Bronchial epithelial cell (primary cell): ENCODE measurements at regions not wholly inside any gene's neighbourhood (a gene's known extent, or its start where the extent isn't known, plus 50 kb on each side); places are given as distances from the start of the nearest gene placed in this dataset.

Source experiments
- DNase-seq: peaks from one replicate; pipeline ENCODE4 v3.0.0-alpha.2; 2010; ENCODE audit warnings: low read depth
- FAIRE-seq: peaks from 2 replicates; lab custom pipeline; 2011; peaks lifted over from hg19 to GRCh38; lab: Jason Lieb, UNC
- H3K27me3 ChIP-seq: 2 replicates; pipeline ENCODE4 v1.5.1; 2011; ENCODE audit warnings: low read length; ENCODE audit not compliant: control insufficient read depth, insufficient read depth
- H3K36me3 ChIP-seq: 2 replicates; pipeline ENCODE4 v1.5.1; 2011; ENCODE audit warnings: low read length; ENCODE audit not compliant: control insufficient read depth, insufficient read depth
- H3K4me3 ChIP-seq: 2 replicates; pipeline ENCODE4 v1.5.1; 2011; ENCODE audit warnings: mild to moderate bottlenecking, low read depth, low read length, control low read depth
- TF ChIP-seq, protein P1 (sequence below): IDR thresholded peaks from 2 replicates; pipeline ENCODE4 v1.5.1; 2011; ENCODE audit warnings: mild to moderate bottlenecking, moderate library complexity, low read length, control low read depth, inconsistent platforms; ENCODE audit not compliant: insufficient read depth, severe bottlenecking

DNA sequence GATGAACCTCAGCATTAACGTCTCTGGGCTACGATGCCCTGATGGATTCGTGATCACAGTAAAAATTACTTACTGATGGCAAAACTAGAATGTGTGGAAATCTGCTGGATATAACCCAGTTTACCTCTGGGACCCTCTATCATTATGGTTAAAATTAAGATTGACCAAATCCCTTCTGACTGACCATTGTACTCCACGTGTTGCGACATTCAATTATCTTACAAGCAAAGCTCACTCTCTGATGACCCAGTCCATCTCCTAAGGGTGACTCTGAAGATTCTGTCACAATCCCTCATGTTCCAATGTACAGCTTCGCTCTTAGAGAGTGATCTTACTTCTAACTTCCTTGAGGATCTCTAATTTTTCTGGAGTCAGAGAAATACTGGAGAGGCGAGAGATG lies 288.5 kb upstream of the RUNX1 start:
- TF ChIP-seq, protein P1, sequence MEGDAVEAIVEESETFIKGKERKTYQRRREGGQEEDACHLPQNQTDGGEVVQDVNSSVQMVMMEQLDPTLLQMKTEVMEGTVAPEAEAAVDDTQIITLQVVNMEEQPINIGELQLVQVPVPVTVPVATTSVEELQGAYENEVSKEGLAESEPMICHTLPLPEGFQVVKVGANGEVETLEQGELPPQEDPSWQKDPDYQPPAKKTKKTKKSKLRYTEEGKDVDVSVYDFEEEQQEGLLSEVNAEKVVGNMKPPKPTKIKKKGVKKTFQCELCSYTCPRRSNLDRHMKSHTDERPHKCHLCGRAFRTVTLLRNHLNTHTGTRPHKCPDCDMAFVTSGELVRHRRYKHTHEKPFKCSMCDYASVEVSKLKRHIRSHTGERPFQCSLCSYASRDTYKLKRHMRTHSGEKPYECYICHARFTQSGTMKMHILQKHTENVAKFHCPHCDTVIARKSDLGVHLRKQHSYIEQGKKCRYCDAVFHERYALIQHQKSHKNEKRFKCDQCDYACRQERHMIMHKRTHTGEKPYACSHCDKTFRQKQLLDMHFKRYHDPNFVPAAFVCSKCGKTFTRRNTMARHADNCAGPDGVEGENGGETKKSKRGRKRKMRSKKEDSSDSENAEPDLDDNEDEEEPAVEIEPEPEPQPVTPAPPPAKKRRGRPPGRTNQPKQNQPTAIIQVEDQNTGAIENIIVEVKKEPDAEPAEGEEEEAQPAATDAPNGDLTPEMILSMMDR: no peak
- DNase-seq (no peak), FAIRE-seq (no peak)
- Histone ChIP-seq H3K4me3 (no peak overlapping the region), H3K36me3 (no peaks in the 10 kb centered on the region), H3K27me3 (no peaks in the 10 kb centered on the region)

DNA sequence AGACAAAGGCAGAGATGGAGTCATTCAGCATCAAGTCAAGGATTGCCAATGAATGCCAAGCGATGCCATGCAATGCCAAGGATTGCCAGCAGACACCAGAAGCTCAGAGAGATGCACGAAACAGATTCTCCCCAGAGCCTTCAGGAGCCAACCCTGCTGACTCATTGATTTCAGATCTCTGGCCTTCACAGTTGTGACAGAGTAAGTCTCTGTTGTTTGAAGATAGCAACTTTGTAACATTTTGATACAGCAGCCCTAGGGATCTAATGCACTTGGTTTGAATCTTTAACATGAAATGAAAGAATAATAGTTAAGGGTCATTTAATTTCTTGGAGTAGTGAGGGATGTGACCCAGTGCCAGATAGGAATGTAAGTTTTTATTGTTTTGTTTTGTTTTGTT lies 287.4 kb upstream of the RUNX1 start:
- FAIRE-seq: no peak
- TF ChIP-seq, protein P1: no peak
- Histone ChIP-seq H3K27me3 (no peaks in the 10 kb centered on the region), H3K36me3 (no peaks in the 10 kb centered on the region), H3K4me3 (no peak overlapping the region)
- no peak for DNase-seq

DNA sequence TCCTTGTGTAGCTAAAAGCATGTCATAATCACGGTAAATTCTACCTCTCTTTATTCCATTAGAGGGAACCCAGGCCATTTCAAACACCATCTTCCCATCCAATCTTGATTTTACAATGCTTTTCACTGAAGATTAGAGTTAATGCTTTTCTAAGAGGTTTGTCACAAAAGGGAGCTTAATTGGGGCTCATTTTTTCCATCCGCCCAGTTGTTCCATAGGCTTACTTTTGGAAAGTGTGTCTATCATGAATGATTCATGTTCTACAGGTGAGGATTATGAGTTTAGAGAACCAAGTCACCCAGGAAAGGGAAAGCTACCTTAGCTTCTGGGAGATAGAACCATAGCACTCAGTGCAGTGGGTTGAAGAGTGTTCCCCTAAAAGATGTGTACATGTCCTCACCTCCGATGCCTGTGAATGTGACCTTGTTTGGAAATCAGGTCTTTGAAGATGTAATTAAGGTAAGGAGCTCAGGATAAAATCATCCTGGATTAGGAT lies 286.9 kb upstream of the RUNX1 start:
- TF ChIP-seq, protein P1: no peak

DNA sequence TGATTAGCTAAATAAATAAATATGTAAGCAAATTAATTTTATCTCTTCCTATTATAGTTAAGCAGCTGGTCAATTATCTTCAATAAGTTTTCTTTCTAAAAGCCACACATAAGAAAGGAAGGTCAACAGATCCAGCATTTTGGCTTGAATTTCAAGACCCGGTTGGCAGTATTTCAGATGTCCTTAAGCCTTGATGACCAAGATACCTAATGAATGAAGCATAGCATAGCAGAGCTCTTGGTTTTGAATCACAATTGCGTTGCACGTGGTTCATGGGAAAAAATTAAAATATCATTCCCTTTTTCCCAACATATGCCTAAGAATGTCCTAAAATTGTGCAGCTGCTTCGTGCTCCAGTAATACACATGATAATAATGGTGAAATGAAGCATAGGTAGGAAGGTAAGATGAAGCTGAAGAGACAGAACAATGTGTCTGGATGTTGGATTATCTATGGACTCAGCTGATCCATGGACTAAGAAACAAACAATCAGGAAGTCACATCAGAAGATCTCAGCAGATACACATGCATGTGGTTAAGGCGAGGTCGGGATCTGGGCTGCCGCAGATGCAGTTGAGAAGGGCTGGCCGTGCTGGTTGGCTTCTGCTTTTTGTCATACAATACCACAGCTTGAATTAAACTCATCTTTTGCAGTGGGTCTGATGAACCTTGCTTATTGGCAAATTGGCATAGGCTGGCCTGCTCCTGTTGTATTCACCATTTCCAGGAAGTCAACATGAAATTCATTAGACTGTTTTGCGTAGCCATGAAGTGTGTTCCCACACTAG lies 284.9 kb upstream of the RUNX1 start:
- no peak overlapping the region for H3K4me3 ChIP-seq
- TF ChIP-seq, protein P1: no peak
- H3K36me3 ChIP-seq: no peaks in the 10 kb centered on the region
- DNase-seq: no peak
- no peaks in the 10 kb centered on the region for H3K27me3 ChIP-seq
- no peak for FAIRE-seq

More for the DNA sequence above, 286.9 kb upstream of the RUNX1 start:
- no peak for FAIRE-seq
- Histone ChIP-seq H3K27me3 (no peaks in the 10 kb centered on the region), H3K36me3 (no peaks in the 10 kb centered on the region), H3K4me3 (no peak overlapping the region)
- no peak for DNase-seq

DNA sequence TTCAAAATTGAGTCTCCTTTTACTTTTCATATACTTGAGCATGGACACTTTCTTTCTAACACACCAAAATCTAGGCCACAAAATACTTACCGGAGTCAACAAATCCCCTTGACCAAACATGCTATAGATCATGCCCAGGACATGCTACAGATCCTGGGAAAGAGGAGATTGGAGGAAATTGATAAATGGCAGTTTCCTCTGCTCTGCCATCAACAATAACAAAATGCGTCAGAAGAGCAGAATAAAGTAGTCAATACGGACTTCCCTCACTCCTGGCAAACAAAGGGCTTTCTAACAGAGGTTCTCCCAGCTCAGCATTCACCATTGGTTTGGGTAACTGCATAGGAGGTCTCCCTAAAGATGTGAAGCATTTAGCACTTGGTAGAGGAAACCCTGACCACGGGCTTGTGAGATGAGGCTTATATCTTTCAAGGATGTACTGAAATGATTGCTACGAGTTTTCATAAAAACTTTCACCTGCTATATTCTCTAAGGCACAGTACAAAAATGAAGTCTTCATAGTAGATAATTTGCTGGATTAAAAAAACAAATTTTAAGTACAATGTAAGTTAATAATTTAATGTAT lies 283.8 kb upstream of the RUNX1 start:
- FAIRE-seq: no peak
- Histone ChIP-seq H3K36me3 (no peaks in the 10 kb centered on the region), H3K27me3 (no peaks in the 10 kb centered on the region), H3K4me3 (no peak overlapping the region)
- TF ChIP-seq, protein P1: no peak
- DNase-seq: no peak
